VCaP (cell line): ENCODE measurements at regions not wholly inside any gene's neighbourhood (a gene's known extent, or its start where the extent isn't known, plus 50 kb on each side); places are given as distances from the start of the nearest gene placed in this dataset.
A peak's percentile ranks its signal among the peaks of the same experiment; 100 is the strongest.

ENCODE experiments used
- H3K27ac ChIP-seq: fragments of 450-650 bp; 2 replicates; pipeline ENCODE4 v1.5.1; 2017
- TF ChIP-seq, protein P1 (sequence below): fragments of 450-650 bp; conservative IDR thresholded peaks from 2 replicates; pipeline ENCODE4 v1.5.1; 2017; ENCODE audit warnings: mild to moderate bottlenecking, moderate library complexity

DNA sequence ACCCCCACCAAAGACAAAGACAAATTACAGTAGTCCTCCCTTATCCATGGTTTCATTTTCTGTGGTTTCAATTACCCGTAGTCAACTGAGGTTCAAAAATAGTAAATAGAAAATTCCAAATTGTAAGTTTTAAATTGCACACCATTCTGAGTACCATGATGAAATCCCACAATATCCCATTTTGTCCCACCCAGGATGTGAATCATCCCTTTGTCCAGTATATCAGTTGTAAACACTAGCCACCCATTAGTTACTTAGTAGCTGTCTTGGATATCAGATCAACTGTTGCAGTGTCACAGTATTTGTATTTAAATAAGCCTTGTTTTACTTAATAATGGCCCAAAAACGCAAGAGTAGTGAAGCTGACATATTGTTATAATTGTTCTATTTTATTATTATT is 364.0 kb upstream of the ARID1B start:
- H3K27ac ChIP-seq: no peak overlapping the region
- TF ChIP-seq, protein P1, sequence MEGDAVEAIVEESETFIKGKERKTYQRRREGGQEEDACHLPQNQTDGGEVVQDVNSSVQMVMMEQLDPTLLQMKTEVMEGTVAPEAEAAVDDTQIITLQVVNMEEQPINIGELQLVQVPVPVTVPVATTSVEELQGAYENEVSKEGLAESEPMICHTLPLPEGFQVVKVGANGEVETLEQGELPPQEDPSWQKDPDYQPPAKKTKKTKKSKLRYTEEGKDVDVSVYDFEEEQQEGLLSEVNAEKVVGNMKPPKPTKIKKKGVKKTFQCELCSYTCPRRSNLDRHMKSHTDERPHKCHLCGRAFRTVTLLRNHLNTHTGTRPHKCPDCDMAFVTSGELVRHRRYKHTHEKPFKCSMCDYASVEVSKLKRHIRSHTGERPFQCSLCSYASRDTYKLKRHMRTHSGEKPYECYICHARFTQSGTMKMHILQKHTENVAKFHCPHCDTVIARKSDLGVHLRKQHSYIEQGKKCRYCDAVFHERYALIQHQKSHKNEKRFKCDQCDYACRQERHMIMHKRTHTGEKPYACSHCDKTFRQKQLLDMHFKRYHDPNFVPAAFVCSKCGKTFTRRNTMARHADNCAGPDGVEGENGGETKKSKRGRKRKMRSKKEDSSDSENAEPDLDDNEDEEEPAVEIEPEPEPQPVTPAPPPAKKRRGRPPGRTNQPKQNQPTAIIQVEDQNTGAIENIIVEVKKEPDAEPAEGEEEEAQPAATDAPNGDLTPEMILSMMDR: no peak

DNA sequence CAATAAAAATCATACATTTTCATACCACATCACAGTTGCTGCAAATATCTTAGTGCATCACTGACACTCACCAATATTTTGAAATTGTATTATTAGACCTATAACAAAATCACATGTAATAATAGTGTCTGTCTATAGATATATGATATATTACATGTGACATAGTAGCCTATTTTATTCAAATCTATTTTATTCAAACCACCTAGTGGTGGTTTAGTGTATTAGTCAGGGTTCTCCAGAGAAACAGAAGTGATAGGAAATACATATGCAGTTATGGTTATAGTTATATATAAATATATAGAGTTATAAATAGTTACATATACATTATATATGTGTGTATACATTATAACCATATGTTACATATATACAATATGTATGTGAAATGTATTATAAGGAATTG is 366.5 kb upstream of the ARID1B start:
- TF ChIP-seq, protein P1: peak; percentile 57
- H3K27ac ChIP-seq: no peak overlapping the region

DNA sequence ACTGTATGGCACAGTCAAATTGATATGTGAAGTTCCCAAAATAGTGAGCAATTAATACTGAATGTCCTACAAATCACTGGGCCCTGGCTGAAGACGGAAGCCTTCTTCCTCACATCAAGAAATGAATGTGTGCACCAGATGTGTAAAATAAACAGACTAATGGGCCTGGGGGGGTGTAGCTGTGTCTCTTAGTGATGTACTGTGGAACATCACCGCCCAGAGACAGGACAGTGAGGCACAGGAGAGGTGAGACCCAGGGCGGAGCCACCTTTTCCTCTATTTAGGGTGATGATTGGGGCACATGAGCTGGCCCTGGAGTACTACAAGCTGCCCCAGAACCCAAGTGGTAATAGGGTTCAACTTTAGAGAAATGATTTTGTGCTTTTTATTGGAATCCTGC is 368.5 kb upstream of the ARID1B start:
- TF ChIP-seq, protein P1: no peak

DNA sequence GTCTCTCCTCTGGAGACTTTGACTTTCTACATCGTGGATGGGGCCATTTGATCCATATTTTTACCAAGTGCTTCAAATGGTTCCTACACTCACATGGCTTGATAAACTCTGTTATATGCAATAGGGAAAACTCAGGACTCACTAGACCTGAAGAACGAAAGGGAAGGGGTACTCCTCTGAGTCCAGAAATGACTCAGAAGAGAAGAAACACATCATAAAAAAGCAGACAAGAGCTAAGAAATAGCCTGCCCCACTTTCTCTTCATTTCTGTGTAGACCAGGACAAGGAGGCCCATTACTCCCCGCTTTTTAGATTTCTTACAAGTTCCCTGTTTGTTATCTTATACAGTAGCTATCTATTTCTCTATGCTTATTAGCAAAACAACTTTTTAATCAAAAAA is 369.8 kb upstream of the ARID1B start:
- no peak overlapping the region for H3K27ac ChIP-seq
- TF ChIP-seq, protein P1: no peak

More for the DNA sequence above, 368.5 kb upstream of the ARID1B start:
- H3K27ac ChIP-seq: no peak overlapping the region

DNA sequence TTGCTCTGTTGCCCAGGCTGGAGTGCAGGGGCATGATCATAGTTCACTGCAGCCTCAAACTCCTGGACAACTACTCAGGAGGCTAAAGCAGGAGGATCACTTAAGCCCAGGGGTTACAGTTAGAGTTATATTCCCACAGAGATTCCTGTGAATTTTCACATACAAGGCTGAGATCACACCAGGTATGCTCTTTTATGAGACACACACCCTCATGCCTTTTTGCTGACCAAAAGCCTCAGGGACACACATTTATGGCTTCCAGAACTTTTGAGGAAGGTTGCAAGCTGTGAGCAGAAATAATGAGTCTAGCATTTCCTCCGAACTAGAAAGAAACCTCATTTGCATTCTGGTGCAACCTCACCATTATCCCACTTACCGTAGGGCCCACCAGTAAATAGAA is 370.5 kb upstream of the ARID1B start:
- TF ChIP-seq, protein P1: no peak
- H3K27ac ChIP-seq: no peak overlapping the region

DNA sequence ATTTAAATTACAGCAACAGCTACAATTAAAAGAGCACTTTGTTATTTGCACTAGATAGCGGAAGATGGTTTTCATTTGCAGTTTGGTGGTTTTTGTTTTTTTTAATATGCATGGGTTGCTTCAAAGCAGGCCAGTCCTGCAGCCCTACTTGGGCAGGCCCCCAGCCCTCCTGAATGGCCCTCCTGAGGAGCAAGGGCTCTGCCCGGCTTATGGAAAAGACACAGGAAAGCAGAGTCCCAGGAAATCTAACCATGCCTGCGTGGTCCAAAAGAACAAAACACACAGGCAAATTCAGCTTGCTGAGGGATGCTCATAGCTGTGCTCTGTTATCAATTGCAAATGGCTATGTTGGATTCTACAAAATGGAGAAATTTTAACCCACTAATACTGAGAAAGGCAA is 371.1 kb upstream of the ARID1B start:
- no peak overlapping the region for H3K27ac ChIP-seq

DNA sequence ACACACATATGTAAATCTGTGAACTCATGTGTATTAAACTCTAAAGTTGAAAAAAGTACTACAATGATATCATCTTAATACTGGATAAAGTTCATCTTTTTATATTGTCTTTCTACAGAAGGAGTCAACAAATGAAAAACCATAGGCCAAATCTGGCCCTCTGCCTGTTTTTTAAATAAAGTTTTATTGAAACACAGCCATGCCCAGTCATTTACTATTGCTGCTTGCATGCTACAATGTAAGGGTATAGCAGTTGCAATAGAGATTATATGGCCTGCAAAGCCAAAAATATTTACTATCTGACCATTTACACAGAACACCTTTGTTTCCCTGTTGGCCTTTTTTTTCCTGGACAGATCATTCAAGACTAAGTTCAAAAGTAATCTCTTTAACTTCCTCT is 374.6 kb upstream of the ARID1B start:
- TF ChIP-seq, protein P1: no peak
- H3K27ac ChIP-seq: no peak overlapping the region

More for the DNA sequence above, 371.1 kb upstream of the ARID1B start:
- TF ChIP-seq, protein P1: no peak

DNA sequence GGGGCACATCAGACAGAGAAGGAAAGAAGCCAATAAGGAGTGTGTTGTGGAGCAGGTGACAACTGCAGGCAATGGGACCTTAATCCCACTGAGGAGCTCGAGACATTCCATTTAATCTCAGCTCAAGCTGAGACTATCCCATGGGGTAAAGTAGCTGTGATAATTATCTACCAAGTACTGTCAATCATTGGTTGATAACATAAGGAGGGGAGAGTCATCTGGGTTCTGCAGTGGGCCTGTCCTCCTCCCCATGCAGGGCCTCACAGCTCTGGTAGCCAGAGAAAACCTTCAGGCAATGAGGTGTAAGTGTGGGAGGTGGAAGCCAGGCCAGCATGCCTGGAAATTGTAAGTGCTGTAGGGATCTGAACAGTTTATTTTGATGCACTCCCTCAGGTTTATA is 375.0 kb upstream of the ARID1B start:
- TF ChIP-seq, protein P1: no peak
- H3K27ac ChIP-seq: no peak overlapping the region
